Adrenal gland (tissue), 9 donors: ENCODE measurements at regions not wholly inside any gene's neighbourhood (a gene's known extent, or its start where the extent isn't known, plus 50 kb on each side); places are given as distances from the start of the nearest gene placed in this dataset.

Experiments
- DNase-seq, 7 donors: peaks; one replicate each; pipeline ENCODE4 v3.0.0-alpha.2; 2019 to 2020
- H3K27ac ChIP-seq, 5 donors: fragments of 200-600 bp; sonication (generic) in 4 of 5; 1 replicate in 3 of 5; 2 replicates in 2 of 5; pipeline versions ENCODE4 v1.5.1 to v1.8.0; 2016 to 2020; ENCODE audit warnings: mild to moderate bottlenecking in 1 of 5
- H3K27me3 ChIP-seq: fragments of 200-600 bp; 2 replicates; pipeline ENCODE4 v1.8.0; 2021
- H3K36me3 ChIP-seq, 2 donors: fragments of 200-600 bp; replicated peaks in 1 of 2; 1 replicate in 1 of 2; 2 replicates in 1 of 2; pipeline versions ENCODE4 v1.5.1 to v1.8.0; 2018 to 2022
- H3K4me1 ChIP-seq, 2 donors: fragments of 200-600 bp; replicated peaks in 1 of 2; 1 replicate in 1 of 2; 2 replicates in 1 of 2; pipeline versions ENCODE4 v1.5.1 to v1.8.0; 2018 to 2021
- H3K4me3 ChIP-seq, 4 donors: fragments of 200-600 bp; sonication (generic) in 3 of 4; one replicate each; pipeline ENCODE4 v1.5.1; 2016 to 2018
- H3K9me3 ChIP-seq, 3 donors: fragments of 200-600 bp; sonication (generic) in 1 of 3; replicated peaks in 1 of 3; 1 replicate in 2 of 3; 2 replicates in 1 of 3; pipeline versions ENCODE4 v1.5.1 to v1.8.0; 2016 to 2021
- POLR2A ChIP-seq, 2 donors: fragments of 450-650 bp; IDR thresholded peaks; one replicate each; pipeline ENCODE4 v1.6.1; 2017; ENCODE audit warnings: antibody characterized with exemption in 2 of 2, mild to moderate bottlenecking in 2 of 2, moderate library complexity in 1 of 2
- WGBS, 4 donors: extraction: QIAGEN DNeasy Blood & Tissue Kit in 2 of 4; methylation state at CpG; one replicate each; pipeline versions ENCODE4 v1.1.5 to v1.1.7; 2013 to 2017; 5-methylcytosine and 5-hydroxymethylcytosine counted together
- intact Hi-C, 2 donors: fragments of 100-400 bp; cut with DNase I; formaldehyde crosslinking; loops; one replicate each; pipeline versions ENCODE4 v1.14.1 to v1.15.0; 2022 to 2023
- TF ChIP-seq, protein P1 (sequence below), 6 experiments: fragments of 450-650 bp in 4 of 6; fragments of 200-600 bp in 2 of 6; sonication (generic) in 1 of 6; IDR thresholded peaks; 1 replicate in 5 of 6; 2 replicates in 1 of 6; pipeline versions ENCODE4 v1.5.1 to v1.8.0; 2016 to 2021; ENCODE audit warnings: antibody characterized with exemption in 6 of 6, mild to moderate bottlenecking in 2 of 6, moderate library complexity in 1 of 6
- donor health status: healthy with polysubstance abuse.
- donor health status: Bipolar disorder and iron deficiency.
- donor health status: DM: yes; HTN: yes; CAD: no.
- donor health status: DM: no; HTN: no; CAD: no.
- donor health status: DM: no; HTN: no; CAD: no.

DNA sequence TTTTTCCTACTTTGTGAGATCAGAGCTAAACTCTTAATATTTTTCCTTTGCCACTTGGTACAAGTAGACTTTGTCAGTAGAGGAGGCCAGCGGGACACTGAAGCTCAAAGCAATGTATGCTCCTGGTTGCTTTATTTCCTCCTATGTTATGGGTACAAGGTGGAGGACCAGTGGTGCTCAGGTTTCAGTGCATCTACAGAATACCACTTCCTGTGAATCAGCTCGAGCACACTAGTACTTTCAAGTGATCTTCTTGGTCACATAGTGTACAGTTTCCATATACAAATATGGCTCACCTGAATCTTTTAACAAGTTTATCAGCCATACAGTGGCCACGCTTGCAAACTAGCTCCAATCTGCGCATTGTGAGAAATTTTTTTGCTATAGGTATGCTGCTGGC is 1674.8 kb upstream of the TMEFF2 start:
- TF ChIP-seq, protein P1, sequence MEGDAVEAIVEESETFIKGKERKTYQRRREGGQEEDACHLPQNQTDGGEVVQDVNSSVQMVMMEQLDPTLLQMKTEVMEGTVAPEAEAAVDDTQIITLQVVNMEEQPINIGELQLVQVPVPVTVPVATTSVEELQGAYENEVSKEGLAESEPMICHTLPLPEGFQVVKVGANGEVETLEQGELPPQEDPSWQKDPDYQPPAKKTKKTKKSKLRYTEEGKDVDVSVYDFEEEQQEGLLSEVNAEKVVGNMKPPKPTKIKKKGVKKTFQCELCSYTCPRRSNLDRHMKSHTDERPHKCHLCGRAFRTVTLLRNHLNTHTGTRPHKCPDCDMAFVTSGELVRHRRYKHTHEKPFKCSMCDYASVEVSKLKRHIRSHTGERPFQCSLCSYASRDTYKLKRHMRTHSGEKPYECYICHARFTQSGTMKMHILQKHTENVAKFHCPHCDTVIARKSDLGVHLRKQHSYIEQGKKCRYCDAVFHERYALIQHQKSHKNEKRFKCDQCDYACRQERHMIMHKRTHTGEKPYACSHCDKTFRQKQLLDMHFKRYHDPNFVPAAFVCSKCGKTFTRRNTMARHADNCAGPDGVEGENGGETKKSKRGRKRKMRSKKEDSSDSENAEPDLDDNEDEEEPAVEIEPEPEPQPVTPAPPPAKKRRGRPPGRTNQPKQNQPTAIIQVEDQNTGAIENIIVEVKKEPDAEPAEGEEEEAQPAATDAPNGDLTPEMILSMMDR (IDR thresholded peaks at IDR 0.05): no peak
- TF ChIP-seq POLR2A (IDR thresholded peaks at IDR 0.05): no peak
- Histone ChIP-seq H3K4me1 (no peaks in the 10 kb centered on the region), H3K27ac (no peak overlapping the region), H3K36me3 (no peaks in the 10 kb centered on the region), H3K27me3 (no peaks in the 10 kb centered on the region), H3K4me3 (no peak overlapping the region), H3K9me3 (no peaks in the 10 kb centered on the region)
- intact Hi-C loops: no loop called here
- DNase-seq: no peak
- 32 to 39% (median 35%) methylated on average over 4 of the region's 4 CpGs for WGBS, 4 donors

DNA sequence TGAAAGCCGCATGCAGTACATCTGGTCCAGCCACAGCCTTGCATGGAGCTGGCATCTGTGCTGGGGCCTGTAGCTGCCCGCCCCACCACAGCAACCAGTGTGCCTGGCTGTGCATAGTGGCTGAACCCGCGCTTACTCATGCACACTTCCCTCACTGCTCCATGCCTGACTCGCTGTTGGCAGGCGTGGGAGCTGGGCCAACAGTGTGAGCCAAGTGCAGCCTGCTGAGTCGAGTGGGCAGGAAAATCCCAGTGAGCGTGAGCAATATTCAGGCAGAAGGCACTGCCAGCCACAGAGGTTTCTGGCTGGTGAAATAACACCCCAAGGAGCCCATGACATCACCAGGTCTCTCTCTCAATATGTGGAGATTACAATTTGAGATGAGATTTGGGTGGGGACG is 1674.1 kb upstream of the TMEFF2 start:
- no peak for TF ChIP-seq POLR2A (IDR thresholded peaks at IDR 0.05)
- TF ChIP-seq, protein P1 (IDR thresholded peaks at IDR 0.05): no peak
- Histone ChIP-seq H3K27ac (no peak overlapping the region), H3K27me3 (no peaks in the 10 kb centered on the region), H3K4me1 (no peaks in the 10 kb centered on the region), H3K36me3 (no peaks in the 10 kb centered on the region), H3K4me3 (no peak overlapping the region), H3K9me3 (no peaks in the 10 kb centered on the region)
- no peak for DNase-seq
- 74 to 83% (median 80%) methylated on average over 7 to 9 of the region's 9 CpGs for WGBS, 4 donors
- intact Hi-C loops: no loop called here

DNA sequence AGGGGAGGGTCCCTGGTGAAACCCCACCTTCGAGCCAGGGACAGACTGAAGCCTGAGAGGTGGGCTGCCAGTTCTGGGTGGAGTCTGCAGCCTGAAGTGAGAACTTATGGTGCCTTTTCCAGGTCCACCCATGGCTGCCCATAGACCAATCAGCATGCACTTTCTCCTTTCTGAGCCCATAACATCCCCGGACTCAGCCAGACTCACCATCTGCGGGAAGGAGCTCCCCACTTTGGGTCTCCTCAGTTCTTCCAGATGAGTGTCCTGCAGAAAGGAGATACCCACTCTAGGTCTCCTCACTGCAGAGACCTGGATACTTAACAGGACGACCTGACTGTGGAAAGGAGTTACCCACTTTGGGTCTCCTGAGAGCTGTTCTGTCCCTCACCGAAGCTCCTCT is 1673.4 kb upstream of the TMEFF2 start:
- intact Hi-C loops: no loop called here
- no peaks in the 10 kb centered on the region for H3K36me3 ChIP-seq
- H3K4me1 ChIP-seq: no peaks in the 10 kb centered on the region
- DNase-seq: no peak
- H3K4me3 ChIP-seq: no peak overlapping the region
- no peak for TF ChIP-seq POLR2A (IDR thresholded peaks at IDR 0.05)
- TF ChIP-seq, protein P1 (IDR thresholded peaks at IDR 0.05): no peak
- H3K27ac ChIP-seq: no peak overlapping the region
- H3K27me3 ChIP-seq: no peaks in the 10 kb centered on the region
- no peaks in the 10 kb centered on the region for H3K9me3 ChIP-seq
- 75 to 79% (median 76%) methylated on average over 4 to 5 of the region's 5 CpGs for WGBS, 4 donors

DNA sequence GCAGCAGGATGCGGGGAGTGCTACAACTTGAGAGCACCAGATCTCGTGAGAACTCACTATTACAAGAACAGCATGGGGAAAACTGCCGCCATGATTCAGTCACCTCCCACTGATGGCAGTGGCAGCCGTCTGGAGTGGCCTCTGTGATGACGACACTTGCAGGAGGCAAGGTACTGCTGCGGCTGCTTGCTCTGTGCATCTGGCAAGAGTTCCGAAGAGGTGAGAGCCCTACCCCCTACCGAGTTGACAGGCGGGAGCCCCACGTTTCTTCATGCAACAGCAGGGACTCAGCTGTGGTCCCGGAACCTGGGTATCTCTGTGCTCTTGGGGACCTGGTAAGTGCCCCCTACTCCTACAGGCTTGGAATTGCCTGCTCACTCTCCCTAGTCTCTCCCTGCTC is 1672.7 kb upstream of the TMEFF2 start:
- no peaks in the 10 kb centered on the region for H3K9me3 ChIP-seq
- H3K4me1 ChIP-seq: no peaks in the 10 kb centered on the region
- WGBS, 4 donors: 84 to 91% (median 87%) methylated on average over 3 to 11 of the region's 11 CpGs
- no peaks in the 10 kb centered on the region for H3K36me3 ChIP-seq
- TF ChIP-seq POLR2A (IDR thresholded peaks at IDR 0.05): no peak
- TF ChIP-seq, protein P1 (IDR thresholded peaks at IDR 0.05): no peak
- intact Hi-C loops: no loop called here
- no peak overlapping the region for H3K27ac ChIP-seq
- H3K4me3 ChIP-seq: no peak overlapping the region
- DNase-seq: no peak
- no peaks in the 10 kb centered on the region for H3K27me3 ChIP-seq
